ENCODE measurements at regions not wholly inside any gene's neighbourhood (a gene's known extent, or its start where the extent isn't known, plus 50 kb on each side); places are given as distances from the start of the nearest gene placed in this dataset.

DNA sequence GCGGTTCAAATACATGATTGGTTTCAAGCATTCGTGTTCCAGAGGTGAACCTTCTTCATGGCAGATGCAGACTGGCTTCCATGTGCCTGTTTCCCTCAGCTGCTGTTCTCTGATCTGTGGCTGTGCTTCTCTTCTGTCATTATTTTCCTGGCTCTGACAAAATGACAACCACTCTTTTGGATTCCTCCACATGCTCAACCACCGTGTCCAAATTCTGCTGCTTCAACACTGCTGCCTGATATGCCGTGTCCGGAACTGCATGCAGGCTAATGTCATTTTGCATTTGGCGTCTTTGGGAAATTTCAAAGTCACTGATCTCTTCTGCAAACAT, 368.7 kb upstream of the ZNF608 start:
- TF ChIP-seq GATA2 (IDR thresholded peaks at IDR 0.05; ENCODE audit: low read depth, low read length) = no peak
- no peak for TF ChIP-seq GATA3 (IDR thresholded peaks at IDR 0.05; ENCODE audit: low read depth, low read length)

Data from SH-SY5Y (cell line).